Endothelial cell (in vitro differentiated cells): ENCODE measurements at regions not wholly inside any gene's neighbourhood (a gene's known extent, or its start where the extent isn't known, plus 50 kb on each side); places are given as distances from the start of the nearest gene placed in this dataset.

Experiments used
- DNase-seq: peaks from one replicate; pipeline ENCODE4 v3.0.0; 2021; ENCODE audit warnings: low spot score
- H3K27ac Mint-ChIP-seq: one replicate; pipeline ENCODE4 v1.8.0; 2021; ENCODE audit warnings: mixed read lengths, inconsistent platforms; ENCODE audit not compliant: unreplicated experiment
- H3K27me3 Mint-ChIP-seq: one replicate; pipeline ENCODE4 v1.8.0; 2021; ENCODE audit warnings: mild to moderate bottlenecking, moderate library complexity, mixed read lengths, inconsistent platforms; ENCODE audit not compliant: unreplicated experiment
- H3K36me3 Mint-ChIP-seq: one replicate; pipeline ENCODE4 v1.8.0; 2021; ENCODE audit warnings: mild to moderate bottlenecking, low read depth, mixed read lengths, inconsistent platforms; ENCODE audit not compliant: unreplicated experiment
- H3K4me1 Mint-ChIP-seq: one replicate; pipeline ENCODE4 v1.8.0; 2021; ENCODE audit warnings: mild to moderate bottlenecking, mixed read lengths, inconsistent platforms; ENCODE audit not compliant: unreplicated experiment
- H3K4me3 Mint-ChIP-seq: one replicate; pipeline ENCODE4 v1.8.0; 2021; ENCODE audit warnings: mild to moderate bottlenecking, mixed read lengths, inconsistent platforms; ENCODE audit not compliant: unreplicated experiment
- H3K9me3 Mint-ChIP-seq: one replicate; pipeline ENCODE4 v1.8.0; 2021; ENCODE audit warnings: mixed read lengths, inconsistent platforms; ENCODE audit not compliant: unreplicated experiment
- TF ChIP-seq, protein P1 (sequence below): fragments of 200-600 bp; sonication (generic); IDR thresholded peaks from one replicate; pipeline ENCODE4 v1.5.0; 2021; ENCODE audit warnings: antibody characterized with exemption; ENCODE audit not compliant: unreplicated experiment

DNA sequence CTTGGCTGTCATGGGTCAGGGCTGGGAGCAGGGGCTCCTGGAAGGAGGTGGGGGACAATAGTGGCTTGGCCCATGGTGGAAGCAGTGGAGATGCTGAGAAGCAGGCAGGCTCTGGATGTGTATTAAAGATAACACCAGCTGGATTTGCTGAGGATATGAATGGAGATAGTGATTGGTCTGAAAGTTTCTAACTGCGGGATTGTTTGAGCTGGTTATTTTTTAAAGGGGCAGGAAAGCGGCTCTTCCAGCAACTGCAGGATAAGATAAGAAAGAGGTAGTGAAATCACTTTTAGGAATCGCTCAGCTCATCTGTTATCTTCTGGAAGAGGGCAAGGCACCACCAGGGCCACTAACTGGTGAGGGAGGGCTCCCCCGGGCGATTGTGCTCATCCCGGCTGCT lies 125.5 kb downstream of the TENT4A start:
- no peaks in the 10 kb centered on the region for H3K27me3 Mint-ChIP-seq
- TF ChIP-seq, protein P1, sequence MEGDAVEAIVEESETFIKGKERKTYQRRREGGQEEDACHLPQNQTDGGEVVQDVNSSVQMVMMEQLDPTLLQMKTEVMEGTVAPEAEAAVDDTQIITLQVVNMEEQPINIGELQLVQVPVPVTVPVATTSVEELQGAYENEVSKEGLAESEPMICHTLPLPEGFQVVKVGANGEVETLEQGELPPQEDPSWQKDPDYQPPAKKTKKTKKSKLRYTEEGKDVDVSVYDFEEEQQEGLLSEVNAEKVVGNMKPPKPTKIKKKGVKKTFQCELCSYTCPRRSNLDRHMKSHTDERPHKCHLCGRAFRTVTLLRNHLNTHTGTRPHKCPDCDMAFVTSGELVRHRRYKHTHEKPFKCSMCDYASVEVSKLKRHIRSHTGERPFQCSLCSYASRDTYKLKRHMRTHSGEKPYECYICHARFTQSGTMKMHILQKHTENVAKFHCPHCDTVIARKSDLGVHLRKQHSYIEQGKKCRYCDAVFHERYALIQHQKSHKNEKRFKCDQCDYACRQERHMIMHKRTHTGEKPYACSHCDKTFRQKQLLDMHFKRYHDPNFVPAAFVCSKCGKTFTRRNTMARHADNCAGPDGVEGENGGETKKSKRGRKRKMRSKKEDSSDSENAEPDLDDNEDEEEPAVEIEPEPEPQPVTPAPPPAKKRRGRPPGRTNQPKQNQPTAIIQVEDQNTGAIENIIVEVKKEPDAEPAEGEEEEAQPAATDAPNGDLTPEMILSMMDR: no peak
- H3K27ac Mint-ChIP-seq: no peak overlapping the region
- H3K36me3 Mint-ChIP-seq: no peaks in the 10 kb centered on the region
- DNase-seq: no peak
- H3K4me3 Mint-ChIP-seq: no peak overlapping the region
- H3K9me3 Mint-ChIP-seq: no peaks in the 10 kb centered on the region
- H3K4me1 Mint-ChIP-seq: peaks cover 12% of the 10 kb centered on the region

DNA sequence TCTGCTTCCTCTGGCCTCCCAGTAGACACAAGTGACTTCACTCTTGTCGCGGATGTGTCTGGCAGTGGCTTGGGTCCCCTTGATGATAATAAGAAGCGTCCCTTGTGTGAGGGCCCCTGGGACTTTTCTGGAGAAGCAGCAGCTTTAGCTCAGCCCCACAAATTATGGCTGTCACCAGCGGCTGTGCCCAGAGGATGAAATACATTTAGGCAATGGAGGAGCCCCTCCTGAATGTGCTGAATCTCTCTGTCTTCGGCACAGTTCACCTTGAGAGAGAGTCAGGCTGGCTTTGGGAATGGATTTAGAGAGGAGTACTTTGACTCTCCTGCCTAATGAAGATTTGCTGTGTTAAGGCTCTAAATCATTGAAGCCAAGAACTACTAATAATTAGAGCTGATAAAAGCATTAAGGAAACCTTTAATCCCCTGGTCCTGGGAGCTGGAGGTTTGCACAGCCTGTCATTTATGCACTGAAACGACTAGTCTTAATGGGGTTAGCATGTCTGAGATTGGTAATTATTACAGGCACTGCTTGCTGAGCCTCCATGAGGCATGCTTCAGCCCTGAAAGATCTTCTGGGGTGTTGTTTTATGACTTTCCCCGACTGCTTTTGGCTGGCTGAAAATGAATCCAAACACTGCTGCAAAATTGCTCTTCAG lies 127.0 kb downstream of the TENT4A start:
- DNase-seq: no peak
- TF ChIP-seq, protein P1: no peak
- Mint-ChIP-seq H3K9me3 (no peaks in the 10 kb centered on the region), H3K4me3 (no peak overlapping the region), H3K27ac (no peak overlapping the region), H3K4me1 (peaks cover 12% of the 10 kb centered on the region), H3K36me3 (no peaks in the 10 kb centered on the region), H3K27me3 (no peaks in the 10 kb centered on the region)

DNA sequence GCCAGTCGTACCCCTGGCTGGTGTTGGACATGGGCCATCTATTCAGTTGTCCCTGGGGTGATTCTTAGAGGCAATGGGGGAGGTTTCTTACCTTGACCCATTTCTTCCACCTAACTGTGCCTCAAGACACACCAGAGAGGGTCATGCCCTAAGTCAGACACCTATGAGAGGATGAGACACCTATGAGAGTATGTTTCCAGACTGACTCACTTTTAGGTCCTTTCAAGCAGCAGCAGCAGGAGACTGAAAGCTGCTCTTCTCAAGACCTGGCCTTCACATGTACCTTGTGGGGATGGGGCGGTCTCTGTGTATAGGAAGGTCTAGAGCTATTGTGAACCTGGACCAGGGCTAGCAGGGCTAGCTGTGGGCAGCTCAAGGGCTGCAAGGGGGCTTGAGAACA lies 130.1 kb downstream of the TENT4A start:
- H3K36me3 Mint-ChIP-seq: no peaks in the 10 kb centered on the region
- H3K4me3 Mint-ChIP-seq: no peak overlapping the region
- TF ChIP-seq, protein P1: no peak

DNA sequence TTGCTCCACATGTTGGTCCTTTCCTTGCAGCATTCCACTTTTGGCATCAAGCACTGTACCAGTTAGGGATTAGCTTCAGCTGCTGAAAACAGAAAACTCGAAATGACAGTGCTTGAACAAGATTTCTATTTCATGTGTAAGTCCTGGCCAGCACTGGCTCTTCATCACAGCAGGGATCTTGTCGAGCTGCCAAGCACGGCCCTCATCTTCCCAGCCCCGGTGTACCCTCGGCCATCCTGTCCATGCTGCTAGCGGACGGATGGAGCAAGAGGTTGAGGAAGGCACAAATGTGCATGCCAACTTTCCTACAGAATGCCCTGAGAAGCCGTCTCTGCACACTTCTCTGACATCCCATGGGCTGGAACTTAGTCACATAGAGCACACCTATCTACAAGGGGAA lies 130.6 kb downstream of the TENT4A start:
- TF ChIP-seq, protein P1: no peak
- no peak overlapping the region for H3K4me3 Mint-ChIP-seq
- H3K4me1 Mint-ChIP-seq: peaks cover 3% of the 10 kb centered on the region
- peaks cover 6% of the 10 kb centered on the region for H3K27me3 Mint-ChIP-seq
- H3K36me3 Mint-ChIP-seq: no peaks in the 10 kb centered on the region
- no peak overlapping the region for H3K27ac Mint-ChIP-seq
- no peaks in the 10 kb centered on the region for H3K9me3 Mint-ChIP-seq
- DNase-seq: no peak

More for the DNA sequence above, 130.1 kb downstream of the TENT4A start:
- H3K27me3 Mint-ChIP-seq: peaks cover 6% of the 10 kb centered on the region
- H3K27ac Mint-ChIP-seq: no peak overlapping the region
- no peak for DNase-seq
- H3K9me3 Mint-ChIP-seq: no peaks in the 10 kb centered on the region
- H3K4me1 Mint-ChIP-seq: peaks cover 8% of the 10 kb centered on the region

DNA sequence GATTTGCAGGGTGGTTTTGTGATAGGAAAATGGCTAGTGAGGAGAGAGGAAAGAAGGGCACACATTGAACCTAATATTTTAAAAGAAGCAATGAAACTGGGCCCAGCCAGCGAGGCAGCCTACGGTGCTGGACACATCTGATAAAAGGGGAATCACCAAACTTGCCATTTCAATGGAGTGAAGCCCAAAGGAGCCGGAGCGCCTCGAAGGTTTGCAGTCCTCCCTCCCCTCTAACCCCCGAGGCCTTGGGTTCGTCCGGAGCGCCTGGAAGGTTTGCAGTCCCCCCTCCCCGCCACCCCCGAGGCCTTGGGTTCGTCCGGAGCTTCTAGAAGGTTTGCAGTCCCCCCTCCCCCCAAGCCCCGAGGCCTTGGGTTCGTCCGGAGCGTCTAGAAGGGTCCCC lies 132.6 kb downstream of the TENT4A start:
- Mint-ChIP-seq H3K27ac (no peak overlapping the region), H3K27me3 (peaks cover 6% of the 10 kb centered on the region), H3K4me1 (no peaks in the 10 kb centered on the region), H3K36me3 (no peaks in the 10 kb centered on the region), H3K4me3 (no peak overlapping the region), H3K9me3 (no peaks in the 10 kb centered on the region)
- DNase-seq: no peak
- TF ChIP-seq, protein P1: no peak
